ENCODE measurements at regions not wholly inside any gene's neighbourhood (a gene's known extent, or its start where the extent isn't known, plus 50 kb on each side); places are given as distances from the start of the nearest gene placed in this dataset.

DNA sequence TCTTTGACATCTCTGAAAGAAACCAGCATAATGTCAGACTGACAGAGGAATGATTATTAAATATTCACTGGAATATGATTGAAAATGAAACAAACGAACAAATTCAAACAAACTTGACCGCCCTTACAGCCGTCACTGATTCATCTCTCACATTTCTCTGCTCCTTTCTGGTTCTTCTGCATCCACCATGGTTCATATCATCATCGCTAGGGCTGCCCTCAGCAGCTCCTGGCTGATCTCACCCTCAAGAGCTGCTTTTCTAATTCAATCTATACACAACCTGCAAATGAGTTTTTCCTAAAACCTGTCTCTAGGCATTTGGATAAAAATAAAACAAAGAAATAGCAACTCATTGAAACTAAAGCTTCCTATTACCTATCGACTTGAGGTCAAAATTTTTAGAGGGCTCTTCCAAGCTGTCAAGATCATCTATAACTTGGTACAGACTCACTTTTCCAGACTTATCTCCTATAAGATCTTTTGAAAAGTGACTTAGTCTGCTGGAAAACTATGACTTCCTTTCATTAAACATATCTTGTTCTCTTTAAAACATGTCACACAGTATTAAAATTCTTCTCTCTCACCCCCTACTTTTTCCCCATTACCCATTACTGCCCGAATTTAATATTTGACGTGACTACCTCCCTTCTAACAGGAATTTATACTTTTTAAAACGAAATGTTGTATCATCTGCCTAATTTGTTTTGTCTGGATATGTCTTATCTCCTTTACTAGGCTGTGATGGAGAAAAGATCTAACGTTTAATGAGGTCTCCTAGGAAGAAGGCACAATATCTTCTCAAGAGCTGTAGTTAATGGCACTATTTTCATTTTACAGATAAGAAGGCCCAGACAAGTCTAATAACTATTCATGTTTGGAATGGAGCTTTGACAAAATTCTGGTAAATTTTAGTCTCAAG is 71.0 kb upstream of the UNC5C start:
- TF ChIP-seq, protein P1, sequence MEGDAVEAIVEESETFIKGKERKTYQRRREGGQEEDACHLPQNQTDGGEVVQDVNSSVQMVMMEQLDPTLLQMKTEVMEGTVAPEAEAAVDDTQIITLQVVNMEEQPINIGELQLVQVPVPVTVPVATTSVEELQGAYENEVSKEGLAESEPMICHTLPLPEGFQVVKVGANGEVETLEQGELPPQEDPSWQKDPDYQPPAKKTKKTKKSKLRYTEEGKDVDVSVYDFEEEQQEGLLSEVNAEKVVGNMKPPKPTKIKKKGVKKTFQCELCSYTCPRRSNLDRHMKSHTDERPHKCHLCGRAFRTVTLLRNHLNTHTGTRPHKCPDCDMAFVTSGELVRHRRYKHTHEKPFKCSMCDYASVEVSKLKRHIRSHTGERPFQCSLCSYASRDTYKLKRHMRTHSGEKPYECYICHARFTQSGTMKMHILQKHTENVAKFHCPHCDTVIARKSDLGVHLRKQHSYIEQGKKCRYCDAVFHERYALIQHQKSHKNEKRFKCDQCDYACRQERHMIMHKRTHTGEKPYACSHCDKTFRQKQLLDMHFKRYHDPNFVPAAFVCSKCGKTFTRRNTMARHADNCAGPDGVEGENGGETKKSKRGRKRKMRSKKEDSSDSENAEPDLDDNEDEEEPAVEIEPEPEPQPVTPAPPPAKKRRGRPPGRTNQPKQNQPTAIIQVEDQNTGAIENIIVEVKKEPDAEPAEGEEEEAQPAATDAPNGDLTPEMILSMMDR (IDR thresholded peaks at IDR 0.05): no peak
- Mint-ChIP-seq H3K4me3 (no peak overlapping the region), H3K4me1 (no peaks in the 10 kb centered on the region), H3K27me3 (ENCODE audit: low read depth, poor library complexity) (no peaks in the 10 kb centered on the region), H3K36me3 (ENCODE audit: low read depth) (no peaks in the 10 kb centered on the region), H3K27ac (no peak overlapping the region), H3K9me3 (no peaks in the 10 kb centered on the region)
- DNase-seq: no peak

DNA sequence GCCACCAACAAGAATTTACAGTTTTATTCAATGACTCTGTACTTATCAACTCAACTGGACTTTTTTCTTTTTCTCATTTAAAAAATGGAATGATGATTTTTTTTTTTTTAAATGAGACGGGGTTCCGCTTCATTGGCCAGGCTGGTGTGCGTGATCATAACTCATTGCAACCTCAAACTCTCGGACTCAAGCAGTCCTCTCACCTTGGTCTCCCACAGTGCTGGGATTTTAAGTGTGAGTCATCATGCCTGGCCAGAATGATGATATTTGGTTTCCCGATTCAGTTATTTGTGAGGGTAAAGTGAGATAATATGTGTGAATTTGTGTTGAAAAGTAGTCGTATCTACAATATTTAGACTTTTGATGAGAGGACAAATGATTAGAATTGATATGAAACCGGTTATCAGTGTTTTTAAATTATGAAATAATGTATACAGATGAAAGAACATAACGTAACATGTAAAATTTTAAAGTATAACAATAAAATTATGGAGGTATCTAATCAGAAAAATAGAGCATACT is 66.0 kb upstream of the UNC5C start:
- no peaks in the 10 kb centered on the region for H3K27me3 Mint-ChIP-seq (ENCODE audit: low read depth, poor library complexity)
- no peak overlapping the region for H3K27ac Mint-ChIP-seq
- H3K4me1 Mint-ChIP-seq: no peaks in the 10 kb centered on the region

DNA sequence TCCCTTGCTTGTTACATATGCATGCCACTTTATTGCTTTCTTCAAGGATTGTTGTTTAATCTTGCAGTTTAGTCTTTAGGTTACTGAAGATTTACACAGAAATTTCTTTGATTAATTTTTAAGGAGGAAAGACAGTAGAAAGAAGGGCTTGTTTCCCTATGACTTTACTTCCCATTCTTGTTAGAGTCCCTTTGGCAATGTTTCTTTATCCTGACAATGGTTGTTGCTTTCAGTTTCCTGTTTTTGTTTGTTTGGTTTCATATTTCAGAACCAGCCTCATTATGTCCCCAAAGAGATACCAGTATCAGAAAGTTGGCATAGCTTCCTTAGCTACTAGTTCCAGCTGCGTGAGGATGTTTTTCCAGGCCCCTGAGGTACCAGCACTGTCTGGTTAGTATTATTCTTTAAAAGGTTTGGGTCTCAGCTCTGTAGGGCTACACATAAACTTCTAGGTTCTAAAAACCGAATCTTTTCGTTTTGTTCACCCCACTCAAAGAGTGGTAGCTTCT is 61.3 kb upstream of the UNC5C start:
- TF ChIP-seq, protein P1 (IDR thresholded peaks at IDR 0.05): no peak
- H3K36me3 Mint-ChIP-seq (ENCODE audit: low read depth): no peaks in the 10 kb centered on the region

More for the DNA sequence above, 66.0 kb upstream of the UNC5C start:
- Mint-ChIP-seq H3K9me3 (no peaks in the 10 kb centered on the region), H3K36me3 (ENCODE audit: low read depth) (no peaks in the 10 kb centered on the region), H3K4me3 (no peak overlapping the region)
- no peak for DNase-seq
- TF ChIP-seq, protein P1 (IDR thresholded peaks at IDR 0.05): no peak

DNA sequence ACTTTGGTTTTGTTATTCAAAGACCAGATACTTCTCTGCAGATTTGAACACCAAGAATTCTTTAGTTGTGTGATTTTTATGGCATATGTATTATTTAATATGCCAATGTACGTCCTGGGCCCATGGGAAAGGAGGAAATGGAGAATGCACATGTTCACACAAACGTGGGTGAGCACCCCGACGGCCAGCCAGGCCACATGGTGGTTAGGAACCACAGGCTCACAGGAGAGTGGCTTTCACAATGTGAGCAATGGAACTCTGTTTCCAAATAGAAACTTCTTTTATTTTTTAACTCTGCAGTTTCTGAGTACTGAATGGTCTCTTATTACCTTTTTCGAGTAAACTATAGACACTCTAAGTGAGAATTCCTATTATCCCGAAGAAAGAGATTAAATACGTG is 58.0 kb upstream of the UNC5C start:
- H3K4me1 Mint-ChIP-seq: no peaks in the 10 kb centered on the region

More for the DNA sequence above, 61.3 kb upstream of the UNC5C start:
- Mint-ChIP-seq H3K9me3 (no peaks in the 10 kb centered on the region), H3K27me3 (ENCODE audit: low read depth, poor library complexity) (no peaks in the 10 kb centered on the region), H3K4me3 (no peak overlapping the region), H3K27ac (no peak overlapping the region), H3K4me1 (no peaks in the 10 kb centered on the region)
- no peak for DNase-seq

DNA sequence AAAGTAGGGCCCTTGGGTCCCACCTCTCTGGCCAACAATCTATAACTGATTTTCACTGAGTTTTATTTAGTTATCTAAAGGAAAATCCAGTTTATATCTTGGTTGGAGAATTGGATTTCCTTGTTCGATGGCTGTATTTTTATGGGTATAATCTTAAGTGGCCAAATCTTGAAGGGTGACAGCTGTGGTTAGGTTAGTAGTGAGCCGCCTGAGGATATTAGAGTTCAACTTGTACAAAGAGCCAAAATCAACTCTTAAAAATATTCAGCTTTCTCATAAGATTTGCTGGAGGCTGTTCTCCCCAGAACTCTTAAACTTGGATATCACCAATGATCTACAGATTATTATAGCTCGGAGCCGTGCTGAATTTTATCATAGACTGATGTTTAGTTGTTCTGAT is 54.6 kb upstream of the UNC5C start:
- Mint-ChIP-seq H3K4me1 (no peaks in the 10 kb centered on the region), H3K4me3 (no peak overlapping the region), H3K27ac (no peak overlapping the region), H3K27me3 (ENCODE audit: low read depth, poor library complexity) (peaks cover 8% of the 10 kb centered on the region), H3K9me3 (no peaks in the 10 kb centered on the region), H3K36me3 (ENCODE audit: low read depth) (no peaks in the 10 kb centered on the region)
- DNase-seq: no peak
- TF ChIP-seq, protein P1 (IDR thresholded peaks at IDR 0.05): no peak

More for the DNA sequence above, 58.0 kb upstream of the UNC5C start:
- Mint-ChIP-seq H3K4me3 (no peak overlapping the region), H3K27ac (no peak overlapping the region), H3K36me3 (ENCODE audit: low read depth) (no peaks in the 10 kb centered on the region), H3K27me3 (ENCODE audit: low read depth, poor library complexity) (peaks cover 8% of the 10 kb centered on the region), H3K9me3 (no peaks in the 10 kb centered on the region)
- DNase-seq: no peak
- TF ChIP-seq, protein P1 (IDR thresholded peaks at IDR 0.05): no peak

Data from nephron progenitor cell (in vitro differentiated cells).